ENCODE measurements at regions not wholly inside any gene's neighbourhood (a gene's known extent, or its start where the extent isn't known, plus 50 kb on each side); places are given as distances from the start of the nearest gene placed in this dataset.

- no peak for ATAC-seq (ENCODE audit: insufficient read depth, low read depth)
Measured at GRCh38 chr2:137809837-137810236, 154.4 kb upstream of the HNMT start.

GRCh38 chr2:137812517-137812916 lies 151.8 kb upstream of the HNMT start:
- Histone ChIP-seq H3K27me3 (ENCODE audit: insufficient read depth, low read length, poor library complexity) (no peaks in the 10 kb centered on the region), H3K79me2 (ENCODE audit: insufficient read depth, low read length) (no peaks in the 10 kb centered on the region), H3K4me3 (ENCODE audit: low read depth in 1 of 2, low read length in 2 of 2) (no peak overlapping the region), H3K9me3 (ENCODE audit: insufficient read depth, low read length, severe bottlenecking) (no peaks in the 10 kb centered on the region), H3K27ac (ENCODE audit: low read length) (no peak overlapping the region), H3K36me3 (ENCODE audit: insufficient read depth, low read length) (no peaks in the 10 kb centered on the region), H3K4me1 (ENCODE audit: insufficient read depth, low read length) (no peaks in the 10 kb centered on the region), H3K9ac (ENCODE audit: low read depth, low read length) (no peak overlapping the region), H4K20me1 (ENCODE audit: insufficient read depth, low read length) (no peaks in the 10 kb centered on the region), H2AFZ (ENCODE audit: low read depth, low read length) (no peak overlapping the region), H3K4me2 (ENCODE audit: insufficient read depth, low read length) (no peak overlapping the region)
- ATAC-seq (ENCODE audit: insufficient read depth, low read depth) (no peak), DNase-seq (no peak)
- TF ChIP-seq, protein P1, sequence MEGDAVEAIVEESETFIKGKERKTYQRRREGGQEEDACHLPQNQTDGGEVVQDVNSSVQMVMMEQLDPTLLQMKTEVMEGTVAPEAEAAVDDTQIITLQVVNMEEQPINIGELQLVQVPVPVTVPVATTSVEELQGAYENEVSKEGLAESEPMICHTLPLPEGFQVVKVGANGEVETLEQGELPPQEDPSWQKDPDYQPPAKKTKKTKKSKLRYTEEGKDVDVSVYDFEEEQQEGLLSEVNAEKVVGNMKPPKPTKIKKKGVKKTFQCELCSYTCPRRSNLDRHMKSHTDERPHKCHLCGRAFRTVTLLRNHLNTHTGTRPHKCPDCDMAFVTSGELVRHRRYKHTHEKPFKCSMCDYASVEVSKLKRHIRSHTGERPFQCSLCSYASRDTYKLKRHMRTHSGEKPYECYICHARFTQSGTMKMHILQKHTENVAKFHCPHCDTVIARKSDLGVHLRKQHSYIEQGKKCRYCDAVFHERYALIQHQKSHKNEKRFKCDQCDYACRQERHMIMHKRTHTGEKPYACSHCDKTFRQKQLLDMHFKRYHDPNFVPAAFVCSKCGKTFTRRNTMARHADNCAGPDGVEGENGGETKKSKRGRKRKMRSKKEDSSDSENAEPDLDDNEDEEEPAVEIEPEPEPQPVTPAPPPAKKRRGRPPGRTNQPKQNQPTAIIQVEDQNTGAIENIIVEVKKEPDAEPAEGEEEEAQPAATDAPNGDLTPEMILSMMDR (IDR thresholded peaks at IDR 0.05; ENCODE audit: borderline replicate concordance, extremely low read depth, low read length, poor library complexity, severe bottlenecking): no peak
- no peak for TF ChIP-seq EZH2 (IDR thresholded peaks at IDR 0.05; ENCODE audit: borderline replicate concordance, low read depth, low read length, severe bottlenecking)

More at GRCh38 chr2:137809837-137810236, 154.4 kb upstream of the HNMT start:
- no peak for TF ChIP-seq EZH2 (IDR thresholded peaks at IDR 0.05; ENCODE audit: borderline replicate concordance, low read depth, low read length, severe bottlenecking)
- TF ChIP-seq, protein P1 (IDR thresholded peaks at IDR 0.05; ENCODE audit: borderline replicate concordance, extremely low read depth, low read length, poor library complexity, severe bottlenecking): no peak
- Histone ChIP-seq H3K27ac (ENCODE audit: low read length) (no peak overlapping the region), H4K20me1 (ENCODE audit: insufficient read depth, low read length) (no peaks in the 10 kb centered on the region), H3K27me3 (ENCODE audit: insufficient read depth, low read length, poor library complexity) (no peaks in the 10 kb centered on the region), H3K9ac (ENCODE audit: low read depth, low read length) (no peak overlapping the region), H3K9me3 (ENCODE audit: insufficient read depth, low read length, severe bottlenecking) (no peaks in the 10 kb centered on the region), H3K4me2 (ENCODE audit: insufficient read depth, low read length) (no peak overlapping the region), H3K79me2 (ENCODE audit: insufficient read depth, low read length) (no peaks in the 10 kb centered on the region), H2AFZ (ENCODE audit: low read depth, low read length) (no peak overlapping the region), H3K4me3 (ENCODE audit: low read depth in 1 of 2, low read length in 2 of 2) (no peak overlapping the region), H3K36me3 (ENCODE audit: insufficient read depth, low read length) (no peaks in the 10 kb centered on the region), H3K4me1 (ENCODE audit: insufficient read depth, low read length) (no peaks in the 10 kb centered on the region)
- DNase-seq: no peak

DNA sequence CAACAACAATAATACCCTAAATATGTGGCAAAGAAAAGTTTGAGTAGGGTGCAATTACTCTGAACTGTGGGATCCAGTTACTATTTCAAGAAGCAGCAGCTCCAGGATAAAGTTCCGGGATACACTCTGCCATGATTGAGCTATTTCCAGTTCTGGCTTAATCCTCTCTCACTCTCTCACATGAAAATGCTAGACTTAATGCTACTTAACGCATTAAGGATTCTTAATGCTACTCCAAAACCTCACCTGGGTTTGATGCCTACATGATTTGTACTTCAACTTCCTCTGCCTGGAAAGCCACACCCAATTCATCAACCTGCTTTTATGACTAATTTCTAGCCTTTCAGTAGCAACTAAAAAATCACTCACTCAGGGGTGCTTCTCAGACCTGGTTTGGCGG lies 151.1 kb upstream of the HNMT start:
- Histone ChIP-seq H3K36me3 (ENCODE audit: insufficient read depth, low read length) (no peaks in the 10 kb centered on the region), H3K4me3 (ENCODE audit: low read depth in 1 of 2, low read length in 2 of 2) (no peak overlapping the region), H3K4me1 (ENCODE audit: insufficient read depth, low read length) (no peaks in the 10 kb centered on the region), H3K27ac (ENCODE audit: low read length) (no peak overlapping the region), H3K9me3 (ENCODE audit: insufficient read depth, low read length, severe bottlenecking) (no peaks in the 10 kb centered on the region), H3K27me3 (ENCODE audit: insufficient read depth, low read length, poor library complexity) (no peaks in the 10 kb centered on the region), H2AFZ (ENCODE audit: low read depth, low read length) (no peak overlapping the region), H3K79me2 (ENCODE audit: insufficient read depth, low read length) (no peaks in the 10 kb centered on the region), H3K9ac (ENCODE audit: low read depth, low read length) (no peak overlapping the region), H3K4me2 (ENCODE audit: insufficient read depth, low read length) (no peak overlapping the region), H4K20me1 (ENCODE audit: insufficient read depth, low read length) (no peaks in the 10 kb centered on the region)
- DNase-seq (no peak), ATAC-seq (ENCODE audit: insufficient read depth, low read depth) (no peak)
- TF ChIP-seq EZH2 (IDR thresholded peaks at IDR 0.05; ENCODE audit: borderline replicate concordance, low read depth, low read length, severe bottlenecking): no peak
- TF ChIP-seq, protein P1 (IDR thresholded peaks at IDR 0.05; ENCODE audit: borderline replicate concordance, extremely low read depth, low read length, poor library complexity, severe bottlenecking): no peak

- H3K4me3 ChIP-seq (ENCODE audit: low read depth in 1 of 2, low read length in 2 of 2): no peak overlapping the region
- H3K4me2 ChIP-seq (ENCODE audit: insufficient read depth, low read length): no peak overlapping the region
- DNase-seq (no peak), ATAC-seq (ENCODE audit: insufficient read depth, low read depth) (no peak)
- H4K20me1 ChIP-seq (ENCODE audit: insufficient read depth, low read length): no peaks in the 10 kb centered on the region
- H3K79me2 ChIP-seq (ENCODE audit: insufficient read depth, low read length): no peaks in the 10 kb centered on the region
- H3K4me1 ChIP-seq (ENCODE audit: insufficient read depth, low read length): no peaks in the 10 kb centered on the region
- no peak overlapping the region for H3K9ac ChIP-seq (ENCODE audit: low read depth, low read length)
- H3K9me3 ChIP-seq (ENCODE audit: insufficient read depth, low read length, severe bottlenecking): no peaks in the 10 kb centered on the region
- no peaks in the 10 kb centered on the region for H3K27me3 ChIP-seq (ENCODE audit: insufficient read depth, low read length, poor library complexity)
- no peaks in the 10 kb centered on the region for H3K36me3 ChIP-seq (ENCODE audit: insufficient read depth, low read length)
- H2AFZ ChIP-seq (ENCODE audit: low read depth, low read length): no peak overlapping the region
- TF ChIP-seq, protein P1 (IDR thresholded peaks at IDR 0.05; ENCODE audit: borderline replicate concordance, extremely low read depth, low read length, poor library complexity, severe bottlenecking): no peak
- TF ChIP-seq EZH2 (IDR thresholded peaks at IDR 0.05; ENCODE audit: borderline replicate concordance, low read depth, low read length, severe bottlenecking): no peak
- no peak overlapping the region for H3K27ac ChIP-seq (ENCODE audit: low read length)
Measured at GRCh38 chr2:137817058-137817457, 147.2 kb upstream of the HNMT start.

All from DND-41 (cell line).